OCI-LY3 (cell line): ENCODE measurements at regions not wholly inside any gene's neighbourhood (a gene's known extent, or its start where the extent isn't known, plus 50 kb on each side); places are given as distances from the start of the nearest gene placed in this dataset.

Experiments used
- H2AFZ ChIP-seq: fragments of 200-600, 300-600 bp; shearing (Covaris generic); 2 replicates; pipeline ENCODE4 v1.6.0; 2014; ENCODE audit warnings: antibody characterized with exemption, low read depth, low read length
- H3K27ac ChIP-seq: fragments of 200-600, 300-600 bp; sonication (generic); 2 replicates; pipeline ENCODE4 v1.5.1; 2014; ENCODE audit warnings: mild to moderate bottlenecking, low read length, moderate library complexity, mixed read lengths
- H3K27me3 ChIP-seq: fragments of 200-600, 300-600 bp; sonication (generic); 2 replicates; pipeline ENCODE4 v1.6.1; 2014; ENCODE audit warnings: low read depth, low read length, mixed read lengths
- H3K36me3 ChIP-seq: fragments of 200-600, 300-600 bp; sonication (generic); replicated peaks from 2 replicates; pipeline ENCODE3; 2014; ENCODE audit warnings: low read depth, low read length, mixed read lengths
- H3K4me1 ChIP-seq: fragments of 300-600, 200-600 bp; sonication (generic); 2 replicates; pipeline ENCODE4 v1.6.1; 2014; ENCODE audit warnings: low read length, mixed read lengths
- H3K4me2 ChIP-seq: fragments of 200-600, 300-600 bp; sonication (generic); 2 replicates; pipeline ENCODE4 v1.6.1; 2014; ENCODE audit warnings: low read length, mixed read lengths
- H3K4me3 ChIP-seq: fragments of 300-600, 200-600 bp; sonication (generic); 2 replicates; pipeline ENCODE4 v1.5.1; 2014; ENCODE audit warnings: antibody characterized with exemption, mild to moderate bottlenecking, low read length, moderate library complexity
- H3K79me2 ChIP-seq: fragments of 300-600, 200-600 bp; shearing (Covaris generic); 2 replicates; pipeline ENCODE4 v1.6.1; 2014; ENCODE audit warnings: mild to moderate bottlenecking, low read length, mixed read lengths
- H3K9ac ChIP-seq: fragments of 300-600, 200-600 bp; shearing (Covaris generic); 2 replicates; pipeline ENCODE4 v1.6.0; 2014; ENCODE audit warnings: mild to moderate bottlenecking, low read length, moderate library complexity
- H3K9me3 ChIP-seq: fragments of 200-600, 300-600 bp; shearing (Covaris generic); 2 replicates; pipeline ENCODE4 v1.6.1; 2014; ENCODE audit warnings: low read length, mixed read lengths; ENCODE audit not compliant: insufficient read depth
- H4K20me1 ChIP-seq: fragments of 200-600, 300-600 bp; sonication (generic); 2 replicates; pipeline ENCODE4 v1.6.1; 2016; ENCODE audit warnings: low read length, mixed read lengths; ENCODE audit not compliant: insufficient read depth
- EZH2phosphoT487 ChIP-seq: fragments of 200-600 bp; shearing (Covaris generic); IDR thresholded peaks from 2 replicates; pipeline ENCODE4 v1.6.1; 2018; ENCODE audit warnings: antibody characterized with exemption, mixed run types, low read depth
- TF ChIP-seq, protein P1 (sequence below): fragments of 200-600, 300-600 bp; sonication (generic); IDR thresholded peaks from 2 replicates; pipeline ENCODE4 v1.5.1; 2014; ENCODE audit warnings: antibody characterized with exemption, low read length, low read depth

GRCh38 chr1:101301446-101302057 is 64.7 kb downstream of the S1PR1 start:
- no peaks in the 10 kb centered on the region for H3K79me2 ChIP-seq
- H3K9ac ChIP-seq, result no peak overlapping the region
- H3K4me1 ChIP-seq, result no peaks in the 10 kb centered on the region
- no peaks in the 10 kb centered on the region for H3K36me3 ChIP-seq
- no peaks in the 10 kb centered on the region for H4K20me1 ChIP-seq
- H3K27me3 ChIP-seq, result peaks cover 44% of the 10 kb centered on the region
- TF ChIP-seq, protein P1, sequence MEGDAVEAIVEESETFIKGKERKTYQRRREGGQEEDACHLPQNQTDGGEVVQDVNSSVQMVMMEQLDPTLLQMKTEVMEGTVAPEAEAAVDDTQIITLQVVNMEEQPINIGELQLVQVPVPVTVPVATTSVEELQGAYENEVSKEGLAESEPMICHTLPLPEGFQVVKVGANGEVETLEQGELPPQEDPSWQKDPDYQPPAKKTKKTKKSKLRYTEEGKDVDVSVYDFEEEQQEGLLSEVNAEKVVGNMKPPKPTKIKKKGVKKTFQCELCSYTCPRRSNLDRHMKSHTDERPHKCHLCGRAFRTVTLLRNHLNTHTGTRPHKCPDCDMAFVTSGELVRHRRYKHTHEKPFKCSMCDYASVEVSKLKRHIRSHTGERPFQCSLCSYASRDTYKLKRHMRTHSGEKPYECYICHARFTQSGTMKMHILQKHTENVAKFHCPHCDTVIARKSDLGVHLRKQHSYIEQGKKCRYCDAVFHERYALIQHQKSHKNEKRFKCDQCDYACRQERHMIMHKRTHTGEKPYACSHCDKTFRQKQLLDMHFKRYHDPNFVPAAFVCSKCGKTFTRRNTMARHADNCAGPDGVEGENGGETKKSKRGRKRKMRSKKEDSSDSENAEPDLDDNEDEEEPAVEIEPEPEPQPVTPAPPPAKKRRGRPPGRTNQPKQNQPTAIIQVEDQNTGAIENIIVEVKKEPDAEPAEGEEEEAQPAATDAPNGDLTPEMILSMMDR, result no peak
- no peak for TF ChIP-seq EZH2phosphoT487
- no peak overlapping the region for H3K4me2 ChIP-seq
- H3K9me3 ChIP-seq, result no peaks in the 10 kb centered on the region
- no peak overlapping the region for H3K27ac ChIP-seq
- H2AFZ ChIP-seq, result no peak overlapping the region
- H3K4me3 ChIP-seq, result no peak overlapping the region

DNA sequence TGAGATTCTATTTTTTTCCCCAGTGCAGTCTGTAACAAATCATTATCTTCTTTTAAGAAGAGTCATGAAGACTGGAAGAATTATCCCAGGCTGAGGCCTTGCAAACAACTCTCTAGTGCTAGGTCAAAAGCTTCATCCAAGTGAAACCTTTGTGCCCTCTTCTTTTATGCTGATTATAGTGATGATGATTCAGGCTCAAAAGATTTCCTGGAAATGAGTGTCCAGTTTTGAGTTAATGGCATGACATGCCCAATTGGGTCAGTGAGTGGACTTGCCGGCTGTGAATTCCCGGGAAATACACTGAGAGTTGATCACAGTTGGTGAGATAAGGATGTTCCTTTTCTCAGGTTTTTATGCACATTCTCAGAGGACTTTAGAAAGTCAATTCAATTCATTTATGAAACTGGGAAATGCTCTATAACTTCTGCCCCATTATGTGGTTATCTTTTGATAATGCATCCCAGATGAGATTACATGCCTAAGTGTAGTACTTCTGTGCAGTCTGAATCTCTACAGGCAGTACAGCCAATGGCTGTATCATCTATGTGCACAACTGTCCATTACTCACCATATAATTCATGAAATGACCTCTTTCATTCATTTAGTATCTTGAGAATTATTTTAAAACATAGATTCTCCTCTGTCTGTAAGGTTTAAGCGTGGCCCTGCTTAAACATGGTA is 66.2 kb downstream of the S1PR1 start:
- no peak for TF ChIP-seq EZH2phosphoT487
- TF ChIP-seq, protein P1, result no peak
- no peak overlapping the region for H3K9ac ChIP-seq
- H2AFZ ChIP-seq, result no peak overlapping the region
- H3K27ac ChIP-seq, result no peak overlapping the region
- H3K4me1 ChIP-seq, result peaks cover 3% of the 10 kb centered on the region
- H3K27me3 ChIP-seq, result peaks cover 46% of the 10 kb centered on the region
- no peaks in the 10 kb centered on the region for H4K20me1 ChIP-seq
- H3K9me3 ChIP-seq, result no peaks in the 10 kb centered on the region
- no peaks in the 10 kb centered on the region for H3K36me3 ChIP-seq
- H3K79me2 ChIP-seq, result no peaks in the 10 kb centered on the region
- H3K4me2 ChIP-seq, result no peak overlapping the region
- no peak overlapping the region for H3K4me3 ChIP-seq

DNA sequence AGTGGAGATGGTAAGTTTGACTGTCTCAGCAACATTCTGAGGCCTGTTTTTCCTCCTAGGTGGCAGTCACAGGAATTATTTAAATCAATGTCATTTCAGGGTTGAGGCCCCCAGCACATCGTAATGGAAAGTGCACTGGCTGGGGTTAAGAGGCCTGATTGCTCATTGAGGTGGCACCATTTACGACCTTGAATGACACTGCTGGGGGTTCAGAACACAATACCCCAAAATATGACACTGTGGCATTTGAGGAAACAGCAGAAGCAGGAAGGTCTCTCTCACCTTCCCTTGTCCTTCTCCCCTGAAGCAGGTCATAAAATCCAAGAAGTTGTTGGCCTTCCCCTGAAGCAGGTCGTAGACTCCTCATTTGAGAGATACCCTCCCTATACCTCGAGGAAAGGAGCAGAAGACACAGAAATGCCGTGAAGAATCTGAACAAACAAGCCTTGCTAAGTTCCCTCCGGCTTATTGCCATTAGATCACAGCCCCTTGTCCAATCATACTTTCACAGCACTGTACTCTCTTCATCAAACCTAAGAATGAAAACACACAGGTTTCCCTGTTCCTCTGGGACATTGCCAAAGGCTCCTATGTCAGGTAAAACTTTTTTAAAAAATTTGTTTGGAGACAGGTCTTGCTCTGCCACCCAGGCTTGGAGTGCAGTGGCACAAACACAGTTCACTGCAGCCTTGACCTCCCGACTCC is 71.3 kb downstream of the S1PR1 start:
- peak overlapping the region; percentile 100 for H3K4me2 ChIP-seq
- no peaks in the 10 kb centered on the region for H3K36me3 ChIP-seq
- H3K27ac ChIP-seq, result no peak overlapping the region
- H2AFZ ChIP-seq, result no peak overlapping the region
- no peaks in the 10 kb centered on the region for H3K79me2 ChIP-seq
- H3K9me3 ChIP-seq, result no peaks in the 10 kb centered on the region
- peak overlapping the region; percentile 83; the same call in 1 of the 2 replicates for H3K4me3 ChIP-seq
- no peak for TF ChIP-seq EZH2phosphoT487
- TF ChIP-seq, protein P1, result no peak
- peaks cover 47% of the 10 kb centered on the region for H3K4me1 ChIP-seq
- no peaks in the 10 kb centered on the region for H4K20me1 ChIP-seq
- H3K27me3 ChIP-seq, result peaks cover 34% of the 10 kb centered on the region
- no peak overlapping the region for H3K9ac ChIP-seq

DNA sequence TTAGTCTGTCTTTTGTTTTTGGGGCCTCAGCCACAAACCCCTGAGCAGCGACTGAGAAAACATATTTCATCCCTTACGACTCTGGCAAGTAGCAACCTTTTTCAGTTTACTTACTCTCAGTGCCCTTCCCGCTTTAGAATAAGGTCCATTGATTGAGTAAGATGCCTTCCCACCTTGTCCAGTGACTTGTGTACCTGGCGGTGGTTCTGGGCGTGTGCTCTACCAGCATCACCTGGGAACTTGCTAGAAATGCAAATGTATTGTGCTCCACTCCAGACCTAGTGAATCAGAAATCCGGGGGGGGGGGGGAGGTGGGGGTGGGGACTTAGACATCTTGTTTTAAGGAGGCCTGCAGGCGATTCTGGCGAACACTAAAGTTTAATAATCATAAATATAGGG is 72.1 kb downstream of the S1PR1 start:
- no peak for TF ChIP-seq EZH2phosphoT487
- TF ChIP-seq, protein P1, result no peak

More for the DNA sequence above, 72.1 kb downstream of the S1PR1 start:
- no peak overlapping the region for H3K27ac ChIP-seq
- no peak overlapping the region for H3K9ac ChIP-seq
- peak overlapping the region; percentile 83 for H3K4me3 ChIP-seq
- H2AFZ ChIP-seq, result no peak overlapping the region
- peak overlapping the region; percentile 100 for H3K4me2 ChIP-seq
- H4K20me1 ChIP-seq, result no peaks in the 10 kb centered on the region
- peaks cover 40% of the 10 kb centered on the region for H3K27me3 ChIP-seq
- peaks cover 54% of the 10 kb centered on the region for H3K4me1 ChIP-seq
- H3K9me3 ChIP-seq, result no peaks in the 10 kb centered on the region
- H3K79me2 ChIP-seq, result no peaks in the 10 kb centered on the region
- H3K36me3 ChIP-seq, result no peaks in the 10 kb centered on the region
